GM19239 (cell line): ENCODE measurements at regions not wholly inside any gene's neighbourhood (a gene's known extent, or its start where the extent isn't known, plus 50 kb on each side); places are given as distances from the start of the nearest gene placed in this dataset.
"Not testable (repeated sequence)": the region's sequence is repeated elsewhere in the genome, so short reads cannot be mapped to it uniquely, and the experiment has no call there.

ENCODE experiments used
- DNase-seq: peaks from one replicate; pipeline ENCODE4 v3.0.0; 2011; ENCODE audit warnings: low spot score; ENCODE audit not compliant: insufficient read length
- FAIRE-seq: peaks from 2 replicates; lab custom pipeline; 2011; peaks lifted over from hg19 to GRCh38; lab: Jason Lieb, UNC

GRCh38 chr2:228387776-228388175, 206.3 kb upstream of the SPHKAP start:
- FAIRE-seq: no peak

GRCh38 chr2:228378696-228379425, 197.4 kb upstream of the SPHKAP start:
- DNase-seq: no peak
- no peak for FAIRE-seq

More at GRCh38 chr2:228387776-228388175, 206.3 kb upstream of the SPHKAP start:
- DNase-seq: no peak

GRCh38 chr2:228378233-228378632, 196.7 kb upstream of the SPHKAP start:
- no peak for FAIRE-seq

GRCh38 chr2:228377533-228377932, 196.0 kb upstream of the SPHKAP start:
- DNase-seq (no peak), FAIRE-seq (no peak)

More at GRCh38 chr2:228378233-228378632, 196.7 kb upstream of the SPHKAP start:
- DNase-seq: no peak

- FAIRE-seq (no peak), DNase-seq (no peak)
Measured at GRCh38 chr2:228374741-228375140, 193.3 kb upstream of the SPHKAP start.

- no peak for FAIRE-seq
- no peak for DNase-seq
Measured at GRCh38 chr2:228373191-228373590, 191.7 kb upstream of the SPHKAP start.

- no peak for FAIRE-seq
Measured at GRCh38 chr2:228372212-228372611, 190.7 kb upstream of the SPHKAP start.

GRCh38 chr2:228369400-228370031, 188.0 kb upstream of the SPHKAP start:
- FAIRE-seq: no peak
- DNase-seq: no peak

More at GRCh38 chr2:228372212-228372611, 190.7 kb upstream of the SPHKAP start:
- no peak for DNase-seq

- DNase-seq (no peak), FAIRE-seq (no peak)
Measured at GRCh38 chr2:228367356-228367755, 185.9 kb upstream of the SPHKAP start.

GRCh38 chr2:228359473-228359872, 178.0 kb upstream of the SPHKAP start:
- DNase-seq (no peak), FAIRE-seq (no peak)

- no peak for FAIRE-seq
- DNase-seq: no peak
Measured at GRCh38 chr2:228355897-228356296, 174.4 kb upstream of the SPHKAP start.

- not testable (repeated sequence) for FAIRE-seq, DNase-seq
Measured at GRCh38 chr2:228352980-228353379, 171.5 kb upstream of the SPHKAP start.

- no peak for FAIRE-seq
- DNase-seq: no peak
Measured at GRCh38 chr2:228352048-228352447, 170.6 kb upstream of the SPHKAP start.

GRCh38 chr2:228348516-228349064, 167.1 kb upstream of the SPHKAP start:
- DNase-seq: no peak
- FAIRE-seq: peak; percentile 26

- no peak for FAIRE-seq
Measured at GRCh38 chr2:228344531-228344930, 163.0 kb upstream of the SPHKAP start.

GRCh38 chr2:228339525-228339924, 158.0 kb upstream of the SPHKAP start:
- no peak for FAIRE-seq
- no peak for DNase-seq

More at GRCh38 chr2:228344531-228344930, 163.0 kb upstream of the SPHKAP start:
- DNase-seq: no peak

GRCh38 chr2:228334180-228334579, 152.7 kb upstream of the SPHKAP start:
- FAIRE-seq: no peak
- no peak for DNase-seq

- DNase-seq (no peak), FAIRE-seq (no peak)
Measured at GRCh38 chr2:228329282-228329681, 147.8 kb upstream of the SPHKAP start.

GRCh38 chr2:228321015-228321414, 139.5 kb upstream of the SPHKAP start:
- FAIRE-seq (no peak), DNase-seq (no peak)

- no peak for FAIRE-seq
Measured at GRCh38 chr2:228318218-228318617, 136.7 kb upstream of the SPHKAP start.

GRCh38 chr2:228312172-228312571, 130.7 kb upstream of the SPHKAP start:
- DNase-seq: no peak
- FAIRE-seq: no peak

More at GRCh38 chr2:228318218-228318617, 136.7 kb upstream of the SPHKAP start:
- no peak for DNase-seq
